NT2/D1 (cell line): ENCODE measurements at regions not wholly inside any gene's neighbourhood (a gene's known extent, or its start where the extent isn't known, plus 50 kb on each side); places are given as distances from the start of the nearest gene placed in this dataset.

Source experiments
- YY1 ChIP-seq: IDR thresholded peaks from 2 replicates; pipeline ENCODE4 v1.6.1; 2011; ENCODE audit not compliant: insufficient read length, insufficient read depth
- ZNF274 ChIP-seq: IDR thresholded peaks from 2 replicates; pipeline ENCODE4 v1.6.1; 2011; ENCODE audit warnings: mild to moderate bottlenecking, low read depth, low read length

GRCh38 chr2:601806-602455, 75.3 kb downstream of the TMEM18 start:
- TF ChIP-seq YY1 (no peak), ZNF274 (no peak)
